Effector CD4-positive, alpha-beta T cell (primary cell): ENCODE measurements at regions not wholly inside any gene's neighbourhood (a gene's known extent, or its start where the extent isn't known, plus 50 kb on each side); places are given as distances from the start of the nearest gene placed in this dataset.
"Not testable (repeated sequence)": the region's sequence is repeated elsewhere in the genome, so short reads cannot be mapped to it uniquely, and the experiment has no call there.

Experiments used
- DNase-seq: peaks from one replicate; pipeline ENCODE4 v3.0.0-alpha.2; 2020

DNA sequence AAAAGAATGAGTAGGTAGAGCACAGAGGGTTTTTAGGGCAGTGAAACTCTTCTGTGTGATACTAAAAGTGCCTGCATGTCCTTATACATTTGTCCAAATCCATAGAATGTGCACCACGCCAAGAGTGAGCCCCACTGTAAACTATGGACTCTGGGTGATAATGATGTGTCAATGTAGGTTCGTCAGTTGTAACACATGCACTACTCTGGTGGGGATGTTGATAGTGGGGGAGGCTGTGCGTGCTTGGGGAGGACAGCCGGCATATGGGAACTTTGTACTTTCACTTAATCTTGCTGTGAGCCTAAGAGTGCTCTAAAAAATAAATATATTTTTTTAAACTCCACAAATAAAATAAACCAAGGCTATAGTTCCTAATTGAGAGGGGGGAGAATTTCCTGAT, 319.2 kb downstream of the SHQ1 start:
- no peak for DNase-seq

DNA sequence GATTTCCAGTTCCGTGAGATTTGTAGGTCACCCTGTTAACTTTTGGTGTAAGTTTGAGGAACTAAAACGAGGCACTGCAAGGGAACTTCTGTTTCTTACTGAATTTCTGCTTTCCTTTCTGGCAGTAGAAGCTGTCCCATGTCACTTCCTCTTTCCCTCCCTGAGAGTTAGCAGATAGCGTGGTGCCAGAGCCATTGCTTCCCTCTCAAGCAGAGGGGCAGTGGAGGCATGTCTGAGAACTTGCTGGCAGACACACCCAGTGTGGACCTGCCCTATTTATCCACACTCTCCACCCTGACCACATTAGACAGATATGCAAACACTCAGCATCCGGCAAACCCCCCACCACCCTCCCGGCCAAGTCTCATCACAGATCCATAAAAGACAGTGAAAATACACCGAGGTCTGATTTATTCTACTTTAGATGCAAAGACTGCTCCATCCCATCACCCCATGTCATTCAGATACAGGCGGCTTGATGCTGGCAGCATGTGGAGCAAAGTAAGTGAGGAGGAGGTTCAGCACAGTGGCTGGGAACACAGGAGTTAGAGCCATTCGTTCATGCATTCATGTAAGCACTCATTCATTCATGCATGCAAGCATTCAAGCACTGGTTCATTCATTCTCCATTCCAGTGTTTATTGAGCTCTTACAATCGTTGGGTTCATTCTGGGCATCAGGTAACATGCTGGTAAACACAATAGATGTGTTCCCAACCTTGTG, 324.7 kb downstream of the SHQ1 start:
- DNase-seq, result no peak

GRCh38 chr3:72520690-72521308, 327.4 kb downstream of the SHQ1 start:
- DNase-seq, result no peak

- no peak for DNase-seq
Measured at GRCh38 chr3:72519946-72520604, 328.2 kb downstream of the SHQ1 start.

GRCh38 chr3:72517921-72518424, 330.3 kb downstream of the SHQ1 start:
- no peak for DNase-seq

GRCh38 chr3:72517336-72517735, 330.9 kb downstream of the SHQ1 start:
- DNase-seq, result no peak

GRCh38 chr3:72516361-72516760, 331.9 kb downstream of the SHQ1 start:
- no peak for DNase-seq

- no peak for DNase-seq
Measured at GRCh38 chr3:72515941-72516340, 332.3 kb downstream of the SHQ1 start.

GRCh38 chr3:72515281-72515680, 333.0 kb downstream of the SHQ1 start:
- DNase-seq, result no peak

GRCh38 chr3:72510247-72510646, 338.0 kb downstream of the SHQ1 start:
- no peak for DNase-seq

DNA sequence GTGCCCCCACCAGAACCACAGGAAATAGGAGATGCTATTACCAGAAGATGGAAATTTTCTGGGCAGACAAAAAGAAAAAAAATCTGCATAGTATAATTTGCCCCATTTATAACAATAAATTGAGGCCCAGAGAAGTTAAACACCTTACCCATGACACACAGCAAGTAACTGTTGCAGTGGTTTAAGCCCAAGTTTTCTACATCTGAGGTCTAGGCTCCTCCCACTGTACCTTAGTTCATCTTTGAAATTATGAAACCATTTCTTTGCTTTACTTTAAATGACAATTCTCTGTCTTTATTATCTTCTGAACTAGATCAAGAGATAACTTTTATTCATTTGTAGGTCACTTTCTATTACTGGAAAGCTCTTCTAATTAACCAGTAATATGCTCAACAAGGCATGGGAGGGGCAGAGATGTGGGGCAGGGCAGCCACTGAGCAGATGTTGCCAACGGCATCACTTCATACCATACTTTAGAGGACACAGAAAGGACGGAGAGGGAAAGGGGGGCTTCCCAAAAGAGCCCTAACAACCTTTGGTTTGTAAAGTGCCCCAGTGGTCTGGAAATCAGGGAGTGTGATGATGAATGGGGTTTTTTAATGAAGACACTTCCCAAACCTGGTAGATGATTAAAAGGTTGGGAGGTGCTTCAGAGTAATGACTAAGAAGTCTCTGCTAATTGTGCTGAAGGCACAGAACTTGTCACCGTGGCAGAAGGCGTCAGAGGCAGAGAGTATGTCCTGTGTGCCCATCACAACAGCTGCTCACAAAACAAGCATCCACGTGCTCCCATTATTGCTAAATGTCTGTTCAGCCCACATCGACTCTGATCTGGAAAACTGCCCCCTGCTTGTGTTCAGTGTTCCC, 342.5 kb downstream of the SHQ1 start:
- no peak for DNase-seq

- not testable (repeated sequence) for DNase-seq
Measured at GRCh38 chr3:72497501-72497900, 350.7 kb downstream of the SHQ1 start.

DNA sequence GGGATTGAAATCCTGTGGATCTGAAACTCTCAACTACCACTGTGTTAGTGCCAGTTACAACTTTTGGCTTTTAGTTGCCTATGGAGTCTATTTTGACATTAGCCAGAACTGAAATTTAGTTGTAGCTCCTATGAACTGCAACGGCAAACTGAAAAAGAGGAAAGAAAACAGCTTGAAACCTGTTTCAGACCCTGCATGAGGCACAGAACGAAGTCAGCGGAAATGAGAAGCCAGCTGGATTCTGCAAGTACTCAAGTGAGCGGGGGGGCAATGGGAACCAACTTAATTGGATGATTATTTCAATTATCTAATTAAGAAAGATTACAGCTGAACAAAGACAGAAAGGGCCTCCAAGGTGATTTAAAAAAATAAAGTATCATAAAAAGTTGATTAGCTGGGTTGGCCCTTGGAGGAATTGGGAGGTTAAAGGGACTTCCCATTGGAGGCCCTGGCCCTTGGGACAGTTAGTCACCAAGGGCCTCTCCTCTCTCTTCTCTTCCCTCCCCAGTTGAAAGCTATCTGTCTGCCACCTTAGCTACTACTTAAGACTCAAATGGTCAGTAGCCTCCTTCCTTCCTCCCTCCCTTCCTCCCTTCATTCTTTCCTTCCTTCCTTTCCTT, 352.1 kb downstream of the SHQ1 start:
- no peak for DNase-seq

DNA sequence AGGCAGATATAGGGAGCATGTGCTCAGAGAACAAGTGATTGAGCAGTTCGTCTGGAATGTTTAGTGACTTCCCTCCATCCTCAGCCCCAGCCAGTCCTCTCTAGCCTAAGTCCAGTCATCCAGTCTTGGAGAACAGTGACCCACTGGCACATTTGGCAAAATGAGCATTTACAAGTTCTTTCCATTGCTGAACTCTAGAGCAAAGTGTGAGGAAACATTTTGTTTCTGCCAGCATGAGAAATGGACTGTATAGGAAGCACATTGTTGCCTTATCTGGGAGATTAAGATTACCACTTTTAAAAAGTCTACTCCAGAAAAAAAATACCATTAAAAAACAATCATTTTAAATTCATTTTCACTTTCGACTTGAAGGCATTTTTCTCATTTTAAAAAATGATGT, 353.6 kb downstream of the SHQ1 start:
- no peak for DNase-seq

- no peak for DNase-seq
Measured at GRCh38 chr3:72494130-72494529, 354.1 kb downstream of the SHQ1 start.

DNA sequence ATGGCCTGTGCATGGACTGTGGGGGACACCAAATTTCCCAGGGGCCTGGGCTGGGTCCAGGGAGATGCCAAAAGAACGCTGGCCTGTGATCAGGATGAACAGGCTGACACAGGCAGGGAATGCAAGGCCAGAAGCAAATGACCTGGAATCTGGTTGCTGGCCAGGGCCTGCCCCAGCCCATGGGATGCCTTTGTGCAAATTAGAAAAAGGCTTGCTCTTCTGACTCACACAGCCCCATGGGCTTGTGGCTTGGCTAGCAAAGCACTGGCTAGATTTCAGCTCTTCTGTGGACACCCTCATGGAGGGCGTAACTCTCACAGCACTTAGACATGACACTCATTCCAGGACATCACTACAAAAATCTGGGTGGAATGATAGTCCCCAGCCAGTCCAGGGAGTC, 356.0 kb downstream of the SHQ1 start:
- no peak for DNase-seq

DNA sequence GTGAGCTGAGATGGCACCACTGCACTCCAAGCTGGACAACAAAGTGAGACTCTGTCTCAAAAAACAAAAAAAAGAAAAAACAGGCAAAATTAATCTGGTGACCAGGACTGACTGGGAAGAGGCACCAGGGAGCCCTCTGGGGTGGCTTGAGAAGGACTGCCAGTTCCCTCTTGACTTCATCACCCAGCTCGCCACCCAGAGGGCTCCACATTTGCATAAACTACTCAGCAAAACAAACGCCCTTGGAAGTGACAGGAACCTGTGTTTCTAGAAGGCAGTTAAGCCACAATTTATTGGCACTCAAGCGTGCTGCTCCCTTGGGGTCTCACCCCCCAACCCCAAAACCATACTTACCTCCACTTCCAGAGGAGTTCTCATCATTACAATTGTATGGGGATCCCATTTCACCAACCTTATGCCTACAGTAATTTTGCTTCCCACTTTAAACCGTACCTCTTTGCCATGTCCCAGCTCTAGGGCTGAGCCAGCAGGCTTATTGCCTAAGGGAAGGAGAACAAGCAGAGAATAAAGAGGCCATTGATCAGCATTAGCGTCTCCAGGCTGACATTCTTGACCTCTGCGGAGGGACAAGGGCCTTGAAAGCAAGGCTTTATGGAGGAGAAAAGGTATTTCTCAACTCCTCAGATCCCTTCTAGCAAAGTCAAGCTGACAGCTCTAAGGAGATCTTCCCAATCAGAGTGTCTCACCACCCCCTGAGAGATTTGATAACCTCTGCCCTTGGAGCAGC, 357.4 kb downstream of the SHQ1 start:
- no peak for DNase-seq

DNA sequence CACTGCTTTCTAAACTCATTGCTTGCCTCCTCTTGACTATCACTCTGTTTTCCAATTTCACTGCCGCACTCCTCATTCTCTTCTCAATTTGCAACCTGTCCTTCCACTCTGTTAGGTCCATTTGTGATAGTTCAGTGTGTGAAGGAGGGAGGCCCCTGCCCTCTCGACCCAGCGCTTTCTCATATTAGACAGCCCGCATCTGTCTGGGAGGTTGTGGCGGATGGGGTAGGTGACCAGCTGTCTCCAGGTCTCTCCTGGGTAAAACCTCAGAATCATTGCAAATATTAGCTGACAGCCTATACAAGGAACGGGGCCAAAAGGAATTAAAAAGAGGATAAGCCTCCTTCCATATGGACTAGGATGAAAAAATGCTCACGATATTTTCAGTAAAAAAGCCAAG, 358.3 kb downstream of the SHQ1 start:
- no peak for DNase-seq

DNA sequence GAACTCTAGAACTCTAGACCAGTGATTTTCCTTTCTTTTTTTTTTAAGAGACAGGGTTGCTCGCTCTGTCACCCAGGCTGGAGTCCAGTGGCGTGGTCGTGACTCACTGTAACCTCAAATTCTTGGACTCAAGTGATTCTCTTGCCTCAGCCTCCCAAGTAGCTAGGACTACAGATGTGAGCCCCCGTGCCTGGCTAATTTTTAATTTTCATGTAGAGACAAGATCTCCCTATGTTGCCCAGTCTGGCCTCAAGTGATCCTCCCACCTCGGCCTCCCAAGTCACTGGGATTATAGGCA, 359.6 kb downstream of the SHQ1 start:
- DNase-seq, result no peak

GRCh38 chr3:72487946-72488737, 360.1 kb downstream of the SHQ1 start:
- no peak for DNase-seq

DNA sequence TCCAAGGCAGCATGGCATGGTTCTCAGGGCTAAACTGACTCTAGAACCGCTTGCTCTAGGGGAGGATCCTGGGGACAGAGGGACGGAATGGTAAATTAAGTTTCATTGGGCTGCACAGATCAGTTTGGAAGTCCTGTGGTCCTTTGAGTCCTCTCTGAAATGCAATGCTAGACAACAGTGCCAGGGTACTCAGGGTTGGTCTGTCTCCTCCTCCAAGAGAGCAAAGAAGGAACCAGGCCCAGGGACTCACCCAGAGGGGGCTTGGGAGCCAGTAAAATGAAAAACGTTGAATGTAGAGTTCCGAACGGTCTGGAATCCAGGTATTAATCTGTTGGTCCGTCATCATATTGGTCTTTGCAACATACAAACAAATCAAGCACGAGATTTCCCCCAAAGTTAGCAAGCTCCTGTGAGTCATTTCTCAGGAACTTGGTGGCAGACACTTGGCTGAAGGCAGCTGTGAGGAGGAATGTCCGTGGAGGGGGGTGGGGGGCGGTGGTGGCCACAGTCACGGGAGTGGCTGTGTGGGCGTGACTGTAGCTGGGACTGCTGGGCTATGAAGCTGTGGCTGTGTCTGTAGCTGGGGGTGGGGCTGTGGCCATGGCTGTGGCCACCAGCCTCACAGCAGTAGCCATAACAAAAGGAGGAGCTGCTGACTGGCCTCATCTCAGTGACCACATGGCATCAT, 361.0 kb downstream of the SHQ1 start:
- no peak for DNase-seq
